ENCODE measurements at regions not wholly inside any gene's neighbourhood (a gene's known extent, or its start where the extent isn't known, plus 50 kb on each side); places are given as distances from the start of the nearest gene placed in this dataset.

DNA sequence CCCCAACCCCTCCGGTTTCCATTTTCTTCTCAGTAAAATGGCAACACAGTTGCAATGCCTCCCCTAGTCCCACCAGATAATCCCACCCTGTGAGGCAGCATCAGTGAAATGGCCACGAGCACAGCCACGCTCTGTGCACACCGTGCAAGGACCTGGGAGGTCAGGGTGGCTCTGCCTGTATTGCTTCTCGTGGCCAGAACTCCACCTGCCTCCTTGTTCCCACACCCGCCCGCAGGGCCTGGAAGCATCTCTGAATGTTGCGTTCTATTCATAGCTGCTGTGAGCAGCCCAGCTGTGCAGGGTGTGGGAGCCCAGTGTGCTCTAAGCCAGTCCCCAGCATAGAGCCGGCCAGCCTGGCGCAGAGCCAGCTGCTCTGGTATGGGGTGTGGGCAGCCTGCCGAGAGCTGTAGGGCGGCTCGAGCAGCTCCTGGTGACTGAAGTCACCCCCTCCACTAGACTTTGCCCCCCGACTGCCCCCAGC is 161.1 kb downstream of the DLL1 start:
- TF ChIP-seq POLR2A (IDR thresholded peaks at IDR 0.05) = no peak
- TF ChIP-seq, protein P1, sequence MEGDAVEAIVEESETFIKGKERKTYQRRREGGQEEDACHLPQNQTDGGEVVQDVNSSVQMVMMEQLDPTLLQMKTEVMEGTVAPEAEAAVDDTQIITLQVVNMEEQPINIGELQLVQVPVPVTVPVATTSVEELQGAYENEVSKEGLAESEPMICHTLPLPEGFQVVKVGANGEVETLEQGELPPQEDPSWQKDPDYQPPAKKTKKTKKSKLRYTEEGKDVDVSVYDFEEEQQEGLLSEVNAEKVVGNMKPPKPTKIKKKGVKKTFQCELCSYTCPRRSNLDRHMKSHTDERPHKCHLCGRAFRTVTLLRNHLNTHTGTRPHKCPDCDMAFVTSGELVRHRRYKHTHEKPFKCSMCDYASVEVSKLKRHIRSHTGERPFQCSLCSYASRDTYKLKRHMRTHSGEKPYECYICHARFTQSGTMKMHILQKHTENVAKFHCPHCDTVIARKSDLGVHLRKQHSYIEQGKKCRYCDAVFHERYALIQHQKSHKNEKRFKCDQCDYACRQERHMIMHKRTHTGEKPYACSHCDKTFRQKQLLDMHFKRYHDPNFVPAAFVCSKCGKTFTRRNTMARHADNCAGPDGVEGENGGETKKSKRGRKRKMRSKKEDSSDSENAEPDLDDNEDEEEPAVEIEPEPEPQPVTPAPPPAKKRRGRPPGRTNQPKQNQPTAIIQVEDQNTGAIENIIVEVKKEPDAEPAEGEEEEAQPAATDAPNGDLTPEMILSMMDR (IDR thresholded peaks at IDR 0.05) = no peak

All from body of pancreas (tissue), 4 donors.